DMS53 (cell line): ENCODE measurements at regions not wholly inside any gene's neighbourhood (a gene's known extent, or its start where the extent isn't known, plus 50 kb on each side); places are given as distances from the start of the nearest gene placed in this dataset.
"Not testable (repeated sequence)": the region's sequence is repeated elsewhere in the genome, so short reads cannot be mapped to it uniquely, and the experiment has no call there.

Experiments
- DNase-seq: peaks from one replicate; lab custom pipeline; 2025; lab: John Stamatoyannopoulos, UW

DNA sequence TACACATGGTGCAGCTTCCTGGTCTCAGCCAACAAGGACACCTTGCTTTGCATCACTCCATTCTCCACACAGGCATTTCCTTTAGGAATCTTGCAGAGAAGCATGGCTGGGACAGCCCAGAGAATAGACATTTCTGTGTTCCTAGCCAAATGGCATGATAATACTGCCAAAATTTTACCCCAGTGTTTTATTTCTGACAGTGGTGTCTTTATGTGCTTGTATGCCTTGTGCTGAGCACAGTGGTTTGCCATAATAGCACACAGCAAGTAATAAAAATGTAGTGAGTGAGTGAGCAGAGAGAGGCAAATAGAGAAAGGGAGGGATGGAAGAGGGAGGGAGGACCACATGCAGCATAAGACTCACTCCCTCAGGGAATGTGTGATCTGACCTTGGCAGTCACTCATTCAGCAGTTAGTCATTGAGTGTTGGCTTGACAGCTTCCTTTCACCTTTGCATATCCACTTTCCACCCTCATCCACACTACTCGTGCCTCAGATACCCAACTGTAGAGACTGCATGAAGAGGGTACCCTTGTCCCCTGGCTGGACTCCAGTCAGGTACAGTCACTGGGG is 212.8 kb upstream of the CCDC196 start:
- DNase-seq = no peak

DNA sequence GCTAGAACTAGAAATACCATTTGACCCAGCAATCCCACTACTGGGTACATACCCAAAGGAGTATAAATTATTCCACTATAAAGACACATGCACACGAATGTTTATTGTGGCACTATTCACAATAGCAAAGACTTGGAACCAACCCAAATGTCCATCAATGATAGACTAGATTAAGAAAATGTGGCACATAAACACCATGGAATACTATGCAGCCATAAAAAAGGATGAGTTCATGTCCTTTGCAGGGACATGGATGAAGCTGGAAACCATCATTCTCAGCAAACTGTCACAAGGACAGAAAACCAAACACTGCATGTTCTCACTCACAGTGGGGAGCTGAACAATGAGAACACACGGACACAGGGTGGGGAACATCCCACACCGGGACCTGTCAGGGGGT is 207.8 kb upstream of the CCDC196 start:
- not testable (repeated sequence) for DNase-seq

DNA sequence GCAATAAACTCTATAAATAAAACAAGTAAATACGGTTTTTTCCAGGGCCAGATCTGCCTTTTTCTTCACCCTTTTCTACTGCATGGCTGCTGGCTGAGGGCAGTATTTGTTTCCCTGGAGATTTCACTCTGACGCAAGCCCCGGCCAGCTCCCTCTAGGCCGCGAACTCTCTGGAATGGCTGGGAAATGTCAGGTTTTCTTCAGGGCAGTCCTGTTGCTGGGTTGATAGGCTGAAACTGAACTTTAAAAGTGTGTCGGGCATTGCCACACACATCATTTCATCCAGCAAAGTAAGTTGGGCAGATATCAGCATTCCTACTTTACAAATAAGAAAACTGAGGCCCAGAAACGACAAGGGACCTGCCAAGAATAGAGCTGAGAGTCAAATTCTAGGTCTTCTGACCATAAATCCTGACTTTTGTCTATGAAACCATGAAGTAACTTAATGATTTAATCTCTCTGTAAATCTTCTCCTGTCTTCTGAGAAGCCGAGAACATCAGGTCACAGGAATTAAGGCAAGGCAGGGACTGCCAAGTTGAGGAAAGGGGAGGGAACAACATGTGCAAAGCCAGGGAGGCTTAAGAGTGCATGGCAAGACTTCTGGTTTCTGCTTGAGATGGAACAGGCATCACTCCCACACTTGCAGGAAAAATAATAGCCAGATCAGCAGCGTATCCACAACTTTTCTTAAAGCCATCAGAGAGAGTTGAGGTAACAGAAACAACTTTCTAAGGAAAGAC is 205.0 kb upstream of the CCDC196 start:
- DNase-seq = no peak

DNA sequence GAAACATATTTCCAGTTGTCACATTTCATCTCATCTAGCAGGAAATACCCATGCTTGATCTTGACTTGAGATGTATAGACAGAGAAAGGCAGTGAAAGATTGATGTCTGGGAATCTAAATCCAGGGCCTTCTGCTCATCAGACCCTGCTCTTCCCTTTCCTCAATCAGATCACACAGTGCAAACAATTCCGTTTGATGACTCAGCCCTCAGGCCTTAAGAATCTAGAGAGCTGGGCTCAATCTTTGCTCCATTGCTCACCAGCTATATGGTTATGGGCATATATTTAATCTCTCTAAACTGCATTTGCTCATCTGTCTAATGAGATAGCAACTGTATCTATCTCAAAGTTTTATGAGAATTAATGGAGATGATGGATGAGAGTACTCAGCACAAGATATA is 201.8 kb upstream of the CCDC196 start:
- peak; percentile 57 for DNase-seq

DNA sequence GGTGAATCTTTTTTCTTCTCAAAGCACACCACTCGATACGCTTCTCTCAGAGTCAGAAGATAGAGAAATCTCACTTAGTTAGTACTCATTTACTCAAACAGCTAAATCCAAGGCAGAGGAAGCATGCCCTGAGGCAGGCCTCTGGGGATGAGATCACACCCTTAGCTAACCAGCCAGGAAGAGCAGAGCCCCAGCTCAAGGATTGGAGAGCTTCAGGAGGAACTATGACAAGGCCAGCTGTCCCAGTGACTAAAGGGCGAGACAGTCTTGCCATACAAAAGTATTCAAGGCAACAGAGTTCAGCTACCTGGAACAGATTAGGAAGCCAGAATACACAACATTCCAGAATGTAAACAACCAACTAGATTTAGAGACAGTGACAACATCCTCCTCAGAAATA is 197.7 kb upstream of the CCDC196 start:
- DNase-seq = no peak

DNA sequence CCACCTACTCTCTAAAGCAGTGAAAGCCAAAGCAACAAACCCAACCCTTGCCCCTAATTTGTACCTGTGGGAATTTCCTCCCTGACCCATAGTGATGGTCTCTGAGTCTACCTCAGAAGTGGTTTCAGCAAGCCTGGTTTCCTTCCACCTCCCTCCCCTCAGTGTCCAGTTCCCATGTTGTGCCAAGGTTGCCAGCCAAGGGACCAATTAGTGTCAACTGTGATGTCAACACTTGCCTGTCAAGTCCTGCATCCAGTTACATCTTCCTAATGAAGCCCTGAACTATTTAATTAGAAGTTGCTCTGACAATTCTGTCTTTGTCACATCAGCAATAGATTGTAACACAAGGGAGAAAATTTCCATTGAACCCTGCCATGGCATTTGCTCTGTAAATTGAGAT is 194.4 kb upstream of the CCDC196 start:
- DNase-seq = no peak

DNA sequence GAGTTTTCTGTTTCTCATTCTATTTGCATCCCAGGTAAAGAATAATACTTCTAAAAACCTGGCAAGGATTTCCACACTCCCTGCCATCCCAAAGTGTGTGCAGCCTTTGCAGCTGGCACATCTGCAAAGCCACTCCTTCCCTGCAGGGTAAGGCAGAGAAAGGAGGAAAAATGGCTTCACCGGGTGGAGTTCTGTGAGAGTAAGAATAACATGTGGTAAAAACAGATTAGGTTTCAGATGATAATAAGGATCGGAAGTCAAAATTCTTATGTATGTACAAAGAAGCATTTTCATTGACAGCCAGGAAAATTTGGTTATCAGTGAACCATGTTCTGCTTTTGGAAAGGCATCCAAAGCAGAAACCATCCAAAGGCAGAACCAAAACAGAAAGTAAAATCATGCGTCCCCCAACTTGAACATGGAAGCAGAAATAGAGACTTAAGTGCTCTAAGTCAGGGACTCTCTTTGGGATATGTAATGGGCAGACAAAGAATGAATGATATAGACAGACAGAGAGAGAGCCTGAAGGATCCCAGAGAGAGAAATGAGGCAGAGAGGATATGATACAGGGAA is 192.6 kb upstream of the CCDC196 start:
- no peak for DNase-seq

DNA sequence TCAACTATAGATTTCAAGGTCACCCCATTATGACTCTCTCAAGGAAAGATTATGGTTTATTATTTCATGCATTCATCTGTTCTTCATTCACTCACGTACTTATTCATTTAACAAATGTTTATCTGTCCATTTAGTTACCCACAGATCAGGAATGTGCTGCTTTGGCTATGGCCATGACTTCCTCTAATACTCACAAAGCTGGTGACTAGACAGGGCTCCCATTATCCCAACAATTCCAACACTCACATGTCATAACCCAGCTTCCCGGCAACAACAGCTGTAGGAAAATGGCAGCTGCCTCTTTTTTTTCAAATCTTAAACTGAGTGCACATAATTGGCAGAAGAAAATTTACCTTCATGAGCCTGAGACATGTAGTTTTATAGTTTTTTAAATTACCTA is 190.8 kb upstream of the CCDC196 start:
- DNase-seq = no peak

DNA sequence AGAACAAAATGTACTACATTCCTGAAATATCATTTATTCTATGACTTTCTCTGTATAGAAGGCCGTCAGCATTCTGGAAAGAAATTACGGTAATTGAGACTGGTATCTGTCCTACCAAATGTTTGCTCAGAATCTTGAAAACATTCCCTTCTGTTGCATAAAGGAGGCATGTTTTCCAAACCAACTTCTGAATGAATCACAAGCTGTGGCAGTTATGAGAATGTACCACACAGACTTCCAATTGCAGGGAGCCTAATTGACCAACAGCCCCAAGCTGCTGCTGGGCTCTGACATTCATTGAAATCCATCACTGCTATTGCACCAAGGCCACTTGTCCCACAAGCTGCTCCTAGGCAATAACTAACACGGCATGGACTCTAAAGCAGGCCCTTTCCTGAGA is 185.3 kb upstream of the CCDC196 start:
- no peak for DNase-seq

DNA sequence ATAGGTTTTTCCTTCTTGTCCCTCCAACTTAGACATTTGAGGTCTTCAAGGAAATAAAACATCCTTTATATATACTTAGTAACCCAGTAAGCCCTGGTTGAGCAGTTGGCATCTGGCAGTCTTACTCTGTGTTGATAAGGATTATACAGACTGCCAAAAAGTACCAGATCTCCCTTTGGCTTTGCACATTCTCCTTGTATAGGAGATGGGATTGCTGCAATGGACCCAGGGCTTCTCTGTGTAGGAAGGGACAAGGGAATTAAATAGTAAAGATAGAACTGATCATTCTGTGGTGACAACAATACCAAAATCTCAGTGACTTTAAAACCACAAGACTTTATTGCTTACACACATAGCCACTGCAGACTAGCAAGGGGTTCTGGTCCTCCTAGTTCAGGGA is 180.1 kb upstream of the CCDC196 start:
- no peak for DNase-seq

DNA sequence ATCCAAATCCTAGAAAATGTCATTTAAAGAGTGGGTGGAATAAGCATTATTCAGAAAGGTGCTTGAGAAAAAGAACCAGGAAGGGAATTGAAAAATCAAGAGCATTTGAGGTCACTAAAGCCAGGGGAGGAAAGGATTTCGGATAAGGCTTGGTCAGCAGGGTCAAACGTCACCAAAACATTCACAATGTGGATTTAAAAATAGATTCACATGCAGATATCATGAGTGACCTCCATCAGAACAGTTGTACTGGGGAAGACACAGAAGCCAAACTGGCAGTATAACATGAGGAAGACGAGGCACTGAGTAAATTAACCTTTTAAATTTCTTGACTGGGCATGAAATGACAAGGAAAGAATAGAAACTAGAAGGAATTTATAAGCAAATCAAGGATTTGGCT is 175.1 kb upstream of the CCDC196 start:
- no peak for DNase-seq

DNA sequence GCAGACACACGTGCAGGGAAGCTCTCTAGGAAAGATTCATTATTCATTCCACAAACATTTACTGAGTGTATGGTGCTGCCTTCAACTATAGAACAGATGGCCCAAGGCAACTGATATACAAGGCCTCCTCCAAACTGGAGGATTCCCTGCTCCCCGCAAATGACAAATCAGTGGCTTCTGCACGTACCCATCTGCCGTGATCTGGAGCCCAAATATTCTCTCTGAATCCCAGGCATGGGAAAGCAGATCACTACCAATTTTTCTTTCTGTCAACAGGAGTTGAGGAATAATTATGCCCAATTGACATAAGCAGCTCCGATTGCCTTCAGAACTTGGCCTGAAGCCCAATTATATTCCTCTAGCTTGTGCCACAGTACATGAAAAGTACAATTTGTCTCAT is 174.2 kb upstream of the CCDC196 start:
- no peak for DNase-seq

DNA sequence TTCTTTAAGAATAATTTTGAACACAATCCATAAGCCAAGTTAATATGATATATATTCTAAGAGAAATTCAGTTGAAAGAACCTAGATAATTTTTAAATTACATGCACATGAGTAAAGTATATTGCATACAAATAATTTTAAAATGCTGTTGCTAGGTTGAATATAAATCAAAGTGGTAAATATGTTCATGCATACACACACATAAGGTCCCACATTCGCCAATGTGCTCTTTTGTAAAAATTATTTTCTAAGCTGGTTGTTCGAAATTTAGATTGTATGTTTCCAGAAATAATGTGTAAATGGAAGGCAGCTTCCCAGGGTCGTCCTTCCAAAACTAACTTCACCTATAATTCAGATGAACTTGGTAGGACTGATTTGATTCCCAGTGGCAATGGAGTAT is 173.7 kb upstream of the CCDC196 start:
- DNase-seq = no peak

DNA sequence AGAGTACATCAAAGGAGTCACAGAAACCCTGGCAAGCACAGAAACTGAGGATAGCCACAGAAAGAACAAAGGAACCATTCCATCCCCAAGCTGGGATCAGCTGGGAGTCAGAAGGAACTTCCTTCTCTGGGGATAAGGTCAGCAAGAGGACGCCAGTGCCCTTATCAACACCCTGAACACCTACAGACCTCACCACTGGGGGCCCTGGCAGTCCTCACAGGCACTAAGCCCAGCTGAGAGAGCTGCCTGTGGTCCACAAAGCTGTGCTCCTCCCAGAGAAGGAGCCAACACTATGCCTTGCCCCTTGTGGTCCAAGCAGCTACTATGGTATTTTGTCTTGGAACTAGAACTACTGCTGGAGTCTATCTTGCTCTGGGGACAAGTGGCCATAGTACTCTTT is 171.1 kb upstream of the CCDC196 start:
- no peak for DNase-seq

DNA sequence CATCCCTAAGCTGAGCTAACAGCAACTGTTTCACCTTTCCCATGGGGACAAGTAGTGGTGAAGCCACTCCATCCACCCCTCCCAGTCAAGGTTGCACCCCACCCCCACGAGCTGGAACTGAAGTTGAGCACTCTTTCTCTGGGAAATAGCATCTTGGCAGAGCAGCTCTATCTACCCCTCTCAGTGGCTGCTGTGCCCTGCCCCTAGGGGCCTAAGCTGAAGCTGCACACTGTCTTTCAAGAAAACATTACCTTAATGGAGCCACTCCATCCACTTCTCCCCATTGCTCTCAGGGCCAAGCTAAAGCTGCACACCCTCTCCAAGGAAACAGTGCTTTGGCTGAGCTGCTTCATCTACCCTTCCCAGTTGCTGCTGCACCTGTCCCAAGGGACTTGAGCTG is 170.6 kb upstream of the CCDC196 start:
- DNase-seq = no peak

DNA sequence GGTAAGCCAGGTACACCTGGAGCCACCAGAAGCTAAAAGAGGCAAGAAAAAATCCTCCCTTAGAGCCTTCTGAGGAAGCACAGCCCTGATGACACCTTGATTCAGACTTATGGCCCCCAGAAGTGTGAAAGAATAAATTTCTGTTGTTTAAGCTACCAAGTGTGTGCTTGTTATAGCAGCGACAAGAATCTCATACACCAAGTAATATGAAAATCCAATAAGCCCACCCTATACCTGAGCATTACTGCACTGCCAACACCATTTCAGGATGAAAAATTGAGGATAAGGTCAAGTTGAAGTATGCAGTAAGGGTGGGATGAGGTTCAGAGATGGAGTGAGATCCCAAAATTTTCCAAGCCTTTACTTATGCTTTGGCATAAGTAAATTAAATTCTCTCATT is 163.6 kb upstream of the CCDC196 start:
- DNase-seq = no peak

DNA sequence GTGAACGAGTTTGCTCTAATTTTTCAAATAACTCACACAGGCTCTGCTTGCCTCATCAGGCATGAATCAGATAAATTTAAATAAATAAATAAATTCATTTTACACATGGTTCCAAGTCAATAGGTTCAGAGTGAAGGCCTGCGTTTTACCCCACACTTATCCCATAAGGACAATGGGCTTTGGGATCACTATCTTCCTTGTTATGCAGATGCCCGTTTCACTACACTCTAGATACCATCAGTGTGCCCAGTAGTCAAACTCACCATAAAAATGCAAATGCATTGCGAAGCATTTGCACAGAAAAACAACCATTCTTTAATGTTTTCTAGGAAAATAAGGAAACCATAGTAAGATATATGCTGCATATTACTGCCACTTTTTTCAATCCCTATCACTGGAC is 155.9 kb upstream of the CCDC196 start:
- no peak for DNase-seq

DNA sequence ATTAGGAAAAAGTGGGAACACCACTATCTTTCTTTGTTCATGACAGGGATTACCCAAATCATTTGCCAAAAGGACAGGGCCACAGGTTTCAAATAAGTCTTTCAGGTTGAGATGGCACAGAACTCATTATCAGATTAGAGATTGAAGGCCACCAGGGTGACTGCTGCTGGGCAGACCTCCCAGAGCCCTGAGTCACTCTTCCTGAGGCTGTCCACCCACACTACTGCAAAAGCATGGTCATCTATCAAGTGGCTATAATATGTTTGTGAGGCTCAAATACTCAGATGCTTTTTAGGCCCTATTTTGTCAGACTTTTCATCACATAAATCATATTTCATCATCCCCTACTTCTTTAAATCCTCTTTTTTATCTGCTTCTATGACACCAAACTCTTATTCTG is 155.3 kb upstream of the CCDC196 start:
- no peak for DNase-seq

DNA sequence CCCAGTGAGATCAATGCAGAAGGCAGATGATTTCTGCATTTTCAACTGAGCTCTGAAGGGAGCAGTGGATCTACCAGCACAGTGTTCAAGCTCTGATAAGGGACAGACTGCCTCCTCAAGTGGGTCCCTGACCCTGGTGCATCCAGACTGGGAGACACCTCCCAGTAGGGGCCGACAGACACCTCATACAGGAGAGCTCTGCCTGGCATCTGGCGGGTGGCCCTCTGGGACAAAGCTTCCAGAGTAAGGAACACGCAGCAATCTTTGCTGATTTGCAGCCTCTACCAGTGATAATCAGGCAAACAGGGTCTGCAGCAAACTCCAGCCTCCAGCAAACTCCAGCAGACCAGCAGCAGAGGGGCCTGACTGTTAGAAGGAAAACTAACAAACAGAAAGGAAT is 152.9 kb upstream of the CCDC196 start:
- not testable (repeated sequence) for DNase-seq

DNA sequence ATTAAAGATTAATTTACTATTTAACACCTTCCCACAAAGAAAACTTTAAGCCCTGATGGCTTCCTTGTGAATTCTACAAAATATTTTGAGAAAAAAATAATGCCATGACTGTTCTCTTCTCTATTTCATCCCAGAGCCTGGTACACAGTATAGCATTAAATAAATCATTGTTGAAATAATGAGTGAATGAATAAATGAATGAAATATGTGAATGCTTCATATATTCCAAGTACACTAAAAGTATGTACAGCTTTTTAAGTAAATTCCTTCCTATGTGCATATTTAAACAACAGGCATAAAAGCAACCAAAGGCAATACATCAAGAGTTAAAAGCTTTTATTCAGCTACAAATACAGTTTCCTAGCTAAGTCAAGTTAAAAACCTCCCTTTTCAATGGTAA is 144.9 kb upstream of the CCDC196 start:
- no peak for DNase-seq

DNA sequence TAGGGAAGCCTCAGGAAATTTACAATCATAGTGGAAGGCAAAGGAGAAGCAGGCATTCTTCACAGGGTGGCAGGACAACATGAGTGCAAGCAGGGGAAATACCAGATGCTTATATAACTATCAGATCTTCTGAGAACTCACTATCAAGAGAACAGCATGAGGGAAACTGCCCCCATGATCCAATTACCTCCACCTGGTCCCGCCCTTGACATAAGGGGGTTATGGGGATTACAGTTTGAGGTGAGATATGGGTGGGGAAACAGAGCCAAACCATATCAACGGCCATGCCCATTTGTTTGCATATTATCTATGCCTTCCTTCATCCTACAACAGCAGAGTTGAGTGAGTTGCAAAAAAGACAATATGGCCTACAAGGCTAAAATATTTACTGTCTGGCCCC is 140.2 kb upstream of the CCDC196 start:
- DNase-seq = no peak

DNA sequence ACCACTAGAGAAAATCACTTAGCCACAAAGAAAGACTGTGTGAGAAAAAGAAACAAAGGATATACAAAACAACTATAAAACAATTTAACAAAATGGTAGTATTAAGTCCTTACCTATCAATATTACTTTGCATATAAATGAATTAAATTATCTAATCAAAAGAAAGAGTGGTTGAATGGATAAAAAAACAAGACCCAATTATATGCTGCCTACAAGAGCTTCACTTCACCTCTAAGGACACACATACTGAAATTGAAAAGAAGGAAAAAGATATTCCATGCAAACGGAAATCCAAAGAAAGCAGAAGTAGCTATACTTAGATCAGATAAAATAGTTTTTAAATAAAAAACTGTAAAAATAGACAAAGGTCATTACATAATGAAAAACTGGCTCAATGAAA is 134.9 kb upstream of the CCDC196 start:
- DNase-seq = no peak

DNA sequence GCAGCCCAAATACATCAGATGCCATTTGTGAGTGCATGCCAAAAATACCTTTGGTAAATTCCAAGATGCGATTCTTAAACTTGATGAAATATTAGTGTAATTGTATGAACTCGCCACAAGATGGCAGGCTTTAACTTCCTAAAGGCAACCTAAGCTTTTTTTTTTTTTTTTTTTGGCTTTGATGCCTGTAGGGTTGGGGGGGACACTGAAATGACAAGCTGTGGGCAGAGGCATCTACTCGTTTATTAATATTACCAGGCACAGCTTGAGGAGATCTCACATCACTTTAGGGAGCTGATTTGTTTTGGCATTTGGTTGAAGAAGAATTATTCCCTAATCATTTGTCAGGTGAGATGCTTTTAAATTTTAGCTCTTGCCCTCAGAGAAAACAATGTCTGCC is 126.7 kb upstream of the CCDC196 start:
- DNase-seq = peak; percentile 75

DNA sequence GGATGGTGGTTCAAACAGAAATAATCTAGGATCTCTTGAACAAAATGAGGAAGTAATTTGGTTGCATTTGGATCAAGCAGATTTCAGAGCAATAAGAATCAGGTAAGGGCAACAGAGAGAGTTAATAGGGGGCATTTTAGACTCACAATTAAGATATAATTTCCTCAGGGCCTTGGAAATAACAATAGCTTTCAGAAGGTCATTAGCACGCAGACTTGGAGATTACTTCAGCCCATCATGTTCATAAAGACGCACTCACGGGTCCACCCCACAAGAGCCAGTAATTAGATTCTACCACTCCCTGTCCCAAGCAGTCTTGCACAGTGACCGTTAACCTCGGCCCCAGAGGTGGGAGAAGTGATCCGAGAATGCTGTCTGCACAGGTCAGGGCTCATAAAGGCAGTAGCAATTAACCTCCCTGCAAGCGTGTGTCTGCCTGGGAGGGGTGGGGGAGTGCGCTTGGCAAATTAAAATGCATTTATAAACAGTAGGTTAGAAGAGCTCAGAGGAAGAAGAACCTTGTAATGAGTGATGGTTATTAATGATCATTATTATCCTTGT is 125.7 kb upstream of the CCDC196 start:
- no peak for DNase-seq
